ENCODE measurements at regions not wholly inside any gene's neighbourhood (a gene's known extent, or its start where the extent isn't known, plus 50 kb on each side); places are given as distances from the start of the nearest gene placed in this dataset.
"Not testable (repeated sequence)": the region's sequence is repeated elsewhere in the genome, so short reads cannot be mapped to it uniquely, and the experiment has no call there.

DNA sequence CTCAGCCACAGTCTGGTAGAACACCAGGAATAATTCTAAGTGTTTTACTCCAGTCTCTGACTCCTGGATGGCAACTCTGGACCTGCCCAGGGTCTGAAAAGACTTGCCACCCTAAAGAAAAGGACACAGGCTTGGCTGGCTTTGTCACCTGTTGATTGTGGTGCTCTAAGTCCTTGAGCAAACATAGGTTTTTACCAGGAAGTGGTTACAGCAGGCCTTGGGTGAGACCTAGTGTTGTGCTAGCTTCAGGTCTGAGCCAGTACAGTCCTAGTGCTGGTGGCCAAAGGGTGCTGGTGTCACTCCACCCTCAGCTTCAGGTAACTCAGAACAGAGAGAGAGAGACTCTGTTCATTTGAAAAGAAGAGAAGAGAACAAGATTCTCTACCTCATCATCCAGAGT lies 1239.4 kb upstream of the CRIM1 start:
- no peak for DNase-seq (ENCODE audit: low read depth)

DNA sequence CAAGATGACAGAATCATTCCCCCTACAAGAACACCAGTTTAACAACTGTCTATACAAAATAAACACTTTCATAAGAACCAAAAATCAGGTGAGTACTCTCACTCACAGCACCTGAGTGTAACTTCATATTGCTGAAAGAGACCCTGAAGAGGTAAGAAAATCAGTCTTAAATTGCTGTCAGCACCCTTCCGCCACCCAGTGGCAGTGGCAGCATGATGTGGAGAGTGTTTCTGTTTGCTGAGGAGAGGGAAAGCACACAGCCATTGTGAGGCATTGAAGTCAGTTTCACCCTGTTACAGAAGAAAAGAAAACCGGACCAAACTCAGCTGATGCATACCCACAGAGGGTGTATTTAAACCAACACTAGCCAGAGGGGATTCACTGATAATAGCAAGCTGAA lies 1240.8 kb upstream of the CRIM1 start:
- no peak for DNase-seq (ENCODE audit: low read depth)

DNA sequence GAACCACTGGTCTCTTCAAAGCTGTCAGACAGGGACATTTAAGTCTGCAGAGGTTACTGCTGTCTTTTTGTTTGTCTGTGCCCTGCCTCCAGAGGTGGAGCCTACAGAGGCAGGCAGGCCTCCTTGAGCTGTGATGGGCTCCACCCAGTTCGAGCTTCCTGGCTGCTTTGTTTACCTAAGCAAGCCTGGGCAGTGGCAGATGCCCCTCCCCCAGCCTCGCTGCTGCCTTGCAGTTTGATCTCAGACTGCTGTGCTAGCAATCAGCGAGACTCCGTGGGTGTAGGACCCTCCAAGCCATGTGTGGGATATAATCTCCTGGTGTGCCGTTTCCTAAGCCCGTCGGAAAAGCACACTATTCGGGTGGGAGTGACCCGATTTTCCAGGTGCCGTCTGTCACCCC lies 1243.2 kb upstream of the CRIM1 start:
- DNase-seq (ENCODE audit: low read depth) = not testable (repeated sequence)

DNA sequence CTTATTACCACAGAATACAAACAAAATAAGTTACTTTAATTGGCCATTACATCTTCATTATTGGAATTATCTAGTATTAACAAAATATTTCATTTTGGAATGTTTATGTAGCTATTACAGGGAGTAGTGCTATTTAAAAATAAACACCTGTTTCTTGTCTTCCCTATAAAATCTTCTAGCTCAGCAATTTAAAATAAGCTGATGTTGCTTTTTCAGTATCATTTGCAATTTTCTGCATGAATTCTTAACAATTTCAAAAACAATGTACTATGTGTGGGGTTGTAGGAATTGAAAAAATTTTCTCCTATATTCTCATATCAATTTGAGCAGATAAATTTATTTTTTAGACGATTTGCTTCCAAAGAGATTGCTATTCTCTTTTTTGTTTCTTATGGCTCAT lies 1251.3 kb upstream of the CRIM1 start:
- no peak for DNase-seq (ENCODE audit: low read depth)

DNA sequence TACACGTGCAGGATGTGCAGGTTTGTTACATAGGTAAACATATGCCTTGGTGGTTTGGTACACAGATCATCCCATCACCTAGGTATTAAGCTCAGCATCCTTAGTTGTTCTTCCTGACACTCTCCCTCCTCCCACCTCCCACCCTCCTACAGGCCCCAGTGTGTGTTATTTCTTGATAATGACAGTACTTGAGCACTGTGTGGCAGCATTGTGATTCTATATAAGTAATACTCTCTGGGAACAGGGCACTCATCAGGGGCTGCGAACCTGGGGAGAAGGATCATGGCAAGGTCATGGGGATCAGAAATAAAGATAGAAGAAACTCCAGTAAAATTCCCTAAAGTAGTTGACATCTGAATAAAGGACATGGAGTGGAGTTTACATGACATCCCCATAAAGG lies 1256.2 kb upstream of the CRIM1 start:
- DNase-seq (ENCODE audit: low read depth) = no peak

DNA sequence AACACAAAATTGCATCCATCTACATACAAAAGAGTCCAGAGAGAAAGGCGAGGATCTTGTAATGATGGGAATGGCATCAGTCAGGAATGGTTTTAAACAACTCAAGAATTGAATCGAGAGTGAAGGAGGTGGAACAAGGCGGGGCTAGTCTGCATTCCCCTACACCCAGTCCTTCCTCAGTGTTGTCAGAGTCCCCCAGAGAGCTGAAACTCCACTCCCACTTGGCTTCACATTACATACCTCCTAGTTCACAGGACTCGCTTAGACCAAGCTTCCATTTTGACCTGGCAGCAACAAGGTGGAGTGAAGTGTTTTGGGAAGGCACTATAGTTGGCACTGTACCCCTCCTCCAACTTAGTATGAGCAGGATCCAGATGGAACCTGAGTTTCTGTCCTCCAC lies 1273.5 kb upstream of the CRIM1 start:
- DNase-seq (ENCODE audit: low read depth) = no peak

DNA sequence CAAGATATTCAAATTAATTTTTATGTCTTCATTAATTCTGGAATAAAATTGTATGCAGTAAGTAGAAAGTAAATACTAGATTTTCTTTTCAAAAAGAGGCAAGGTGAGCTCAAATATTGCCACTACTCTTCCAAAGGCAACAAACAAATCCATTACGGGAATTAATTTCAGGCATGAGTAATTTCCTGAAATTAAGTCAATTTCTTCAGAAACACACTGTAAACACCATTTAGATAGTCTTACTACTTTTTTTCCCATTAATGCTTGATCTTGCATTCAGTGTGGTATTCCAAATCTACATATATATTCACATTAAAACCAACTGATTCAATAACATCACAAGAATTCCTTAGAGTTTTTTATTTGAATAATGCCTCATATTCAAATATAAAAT lies 1274.0 kb upstream of the CRIM1 start:
- DNase-seq (ENCODE audit: low read depth) = no peak

DNA sequence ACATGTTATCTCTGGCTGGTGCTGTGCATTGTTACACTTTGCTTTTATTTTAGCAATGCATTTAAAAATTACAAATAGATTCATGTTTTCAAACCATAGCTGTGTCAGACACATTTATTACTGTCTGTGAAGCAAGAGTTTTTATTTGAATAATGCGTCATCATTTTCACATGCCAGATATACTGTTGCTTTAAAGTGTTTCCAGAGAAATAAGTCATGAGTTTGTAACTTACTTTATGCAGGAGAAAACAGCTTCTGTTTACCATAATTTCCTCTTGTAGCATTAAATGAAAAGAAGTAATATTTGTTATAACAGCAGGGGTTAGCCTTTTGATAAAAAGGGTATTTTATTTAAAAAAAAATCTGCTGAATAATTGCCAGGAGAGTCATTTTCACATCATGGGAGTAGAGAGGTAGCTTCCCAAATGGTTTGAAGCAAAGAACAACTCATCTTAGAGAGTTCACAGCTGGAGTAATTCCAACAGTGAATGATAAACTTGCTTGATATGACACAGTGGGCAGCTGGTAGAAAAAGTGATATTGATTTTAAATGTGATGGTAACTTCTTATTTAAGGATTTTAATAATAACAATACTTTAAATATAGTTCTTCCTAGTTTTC lies 1274.5 kb upstream of the CRIM1 start:
- no peak for DNase-seq (ENCODE audit: low read depth)

DNA sequence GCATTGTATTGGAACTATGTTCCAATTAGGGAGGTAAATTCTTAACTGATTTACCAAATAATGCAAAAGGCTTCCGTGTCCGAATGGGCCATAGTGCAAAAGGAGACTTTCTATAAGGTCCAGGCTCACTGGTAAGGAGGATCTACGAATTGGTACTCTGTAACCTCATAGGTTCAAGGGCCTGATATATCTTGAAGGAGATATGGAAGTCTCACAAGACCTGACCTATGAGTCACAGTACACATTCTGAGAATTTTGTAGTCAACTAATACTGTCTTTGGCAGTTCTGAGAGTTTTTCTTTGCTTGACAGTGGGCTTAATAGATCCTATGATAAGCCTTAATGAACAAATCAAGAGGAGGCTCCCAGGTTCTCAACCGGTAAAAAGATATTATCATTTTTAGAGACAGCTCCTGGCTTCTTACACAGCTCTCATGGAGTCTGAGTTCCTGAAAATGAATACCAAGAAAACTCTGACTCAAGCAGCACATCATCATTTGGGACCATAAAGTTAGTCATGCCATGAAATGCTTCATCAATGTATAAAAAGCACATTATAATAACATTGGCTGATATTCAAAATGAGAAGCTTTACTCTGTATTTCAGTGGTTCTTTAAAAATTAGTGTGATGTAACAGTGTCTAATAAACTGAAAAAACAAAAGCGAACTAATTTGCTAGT lies 1275.2 kb upstream of the CRIM1 start:
- DNase-seq (ENCODE audit: low read depth) = no peak

DNA sequence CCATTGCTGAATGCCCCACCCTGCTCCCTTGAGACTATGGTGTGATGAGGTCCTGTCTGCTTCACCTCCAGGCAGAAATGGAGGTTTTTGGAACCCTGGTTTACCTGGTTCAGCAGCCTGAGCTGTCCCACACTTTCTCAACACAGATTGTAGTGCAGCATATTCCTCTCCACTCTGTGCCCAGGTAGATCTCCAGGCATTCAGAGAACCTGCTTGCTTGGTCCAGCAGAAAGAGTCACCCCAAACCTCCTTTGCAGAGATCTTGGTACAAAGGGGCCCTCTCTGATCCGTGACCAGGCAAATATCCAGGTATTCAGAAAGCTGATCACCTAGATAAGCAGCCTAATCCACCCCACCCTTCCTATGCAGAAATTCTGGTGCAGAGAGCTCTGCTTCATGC lies 1288.2 kb upstream of the CRIM1 start:
- DNase-seq (ENCODE audit: low read depth) = no peak

DNA sequence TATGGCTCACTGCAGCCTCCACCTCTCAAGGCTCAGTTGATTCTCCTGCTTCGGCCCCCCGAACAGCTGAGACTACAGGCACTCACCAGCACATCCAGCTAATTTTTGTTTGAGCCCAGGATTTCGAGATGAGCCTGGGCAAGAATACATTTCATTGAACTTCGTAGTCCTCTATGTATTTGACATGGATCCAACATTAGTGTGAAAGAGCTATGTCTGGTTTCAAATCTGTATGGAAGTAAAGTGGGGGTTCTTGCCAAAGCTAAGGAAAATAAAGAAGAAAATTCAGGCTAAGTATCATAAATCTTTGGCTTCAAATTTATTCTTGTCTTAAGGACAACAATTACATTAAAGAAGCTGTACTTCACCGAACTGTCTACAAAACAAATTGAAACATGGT lies 1291.7 kb upstream of the CRIM1 start:
- DNase-seq (ENCODE audit: low read depth) = no peak

DNA sequence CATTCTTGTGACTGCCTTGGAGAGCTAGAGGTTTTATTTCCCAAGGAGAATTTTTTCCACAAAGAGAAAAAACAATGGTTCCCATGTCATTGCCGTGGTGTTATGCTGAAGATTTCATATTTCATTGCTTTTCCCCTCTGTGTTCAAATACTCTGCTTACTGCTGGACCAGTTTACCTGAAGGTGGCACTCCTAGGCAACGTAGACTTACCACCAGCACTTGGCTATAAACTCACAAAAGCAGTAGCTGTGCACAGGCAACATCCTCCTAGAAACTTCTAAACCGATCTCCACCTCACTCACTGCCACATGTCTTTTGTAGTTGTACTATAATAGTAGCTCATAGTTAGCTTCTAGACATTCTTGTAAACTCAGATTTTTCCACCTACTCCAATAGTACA lies 1319.7 kb upstream of the CRIM1 start:
- no peak for DNase-seq (ENCODE audit: low read depth)

DNA sequence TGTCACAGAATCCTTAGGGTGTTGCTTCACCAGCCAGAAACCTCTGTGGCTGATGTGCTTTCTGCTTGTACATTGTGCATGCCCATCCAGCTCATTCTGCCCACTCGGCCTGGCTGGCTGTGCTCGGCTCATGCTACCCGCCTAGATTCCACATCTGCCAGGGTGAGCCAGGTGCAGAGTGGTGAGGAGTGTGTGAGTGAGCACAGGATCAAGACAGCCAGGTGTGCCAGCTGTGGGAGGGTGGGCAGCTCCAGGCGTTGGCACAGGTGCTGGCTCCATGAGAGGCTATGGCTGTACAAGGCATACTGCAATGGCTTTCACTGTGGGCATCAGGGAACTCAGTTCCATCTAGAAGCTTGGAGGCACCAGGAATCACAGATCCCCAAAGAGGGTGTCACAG lies 1321.8 kb upstream of the CRIM1 start:
- DNase-seq (ENCODE audit: low read depth) = no peak

DNA sequence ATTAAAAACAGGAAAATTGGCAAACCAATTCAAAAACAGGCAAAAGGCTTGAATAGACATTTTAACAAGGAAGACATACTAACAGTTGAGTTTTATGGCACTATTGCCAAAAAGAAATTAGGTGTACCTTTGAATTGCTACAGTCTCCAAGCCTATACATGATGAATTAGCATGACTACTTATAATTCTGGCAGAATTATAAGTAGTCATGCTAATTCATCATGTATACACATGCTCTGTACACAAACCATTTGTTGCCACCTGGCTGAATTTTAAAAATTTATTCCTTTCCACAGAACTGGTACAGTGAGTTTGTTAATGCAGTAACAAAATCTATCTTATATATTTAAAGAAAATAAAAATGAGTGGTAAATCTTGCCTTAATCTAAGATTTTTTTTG lies 1332.0 kb upstream of the CRIM1 start:
- no peak for DNase-seq (ENCODE audit: low read depth)

DNA sequence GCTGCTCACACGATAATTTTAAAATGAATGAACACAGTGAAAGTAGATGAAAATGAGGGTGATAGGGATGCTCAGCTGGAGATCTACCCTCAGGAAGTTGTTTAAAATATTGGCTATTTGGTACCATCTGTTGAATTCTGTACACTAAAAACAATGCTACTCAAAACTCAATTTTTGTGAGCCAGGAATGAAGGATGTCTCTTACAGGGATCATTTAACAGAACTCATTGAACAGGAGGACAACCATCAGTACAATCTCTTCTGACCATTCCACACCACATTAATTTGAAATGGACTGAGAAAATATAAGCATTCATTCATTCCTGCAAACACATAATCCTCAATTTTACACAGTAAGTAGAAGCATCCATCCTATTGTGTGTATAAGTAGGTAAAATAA lies 1355.1 kb upstream of the CRIM1 start:
- no peak for DNase-seq (ENCODE audit: low read depth)

DNA sequence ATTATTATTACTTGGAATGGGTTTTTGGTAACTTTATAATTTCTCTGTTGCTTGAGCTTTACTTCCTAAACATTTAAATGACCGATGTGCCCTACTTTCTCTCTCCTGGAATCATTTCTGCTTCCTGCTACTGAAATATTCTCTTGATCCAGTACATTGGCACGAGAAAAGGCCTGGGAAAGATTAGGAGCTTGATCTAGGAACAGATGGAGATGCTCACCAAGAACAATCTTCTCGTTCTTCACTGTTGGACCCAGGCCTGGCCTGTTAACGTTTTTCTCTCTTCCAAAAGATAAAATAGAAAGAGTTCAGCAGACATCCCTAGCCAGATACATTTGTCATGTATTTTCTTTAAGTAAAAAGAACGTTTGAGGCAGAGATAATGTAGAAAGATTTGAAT lies 1356.8 kb upstream of the CRIM1 start:
- DNase-seq (ENCODE audit: low read depth) = no peak

DNA sequence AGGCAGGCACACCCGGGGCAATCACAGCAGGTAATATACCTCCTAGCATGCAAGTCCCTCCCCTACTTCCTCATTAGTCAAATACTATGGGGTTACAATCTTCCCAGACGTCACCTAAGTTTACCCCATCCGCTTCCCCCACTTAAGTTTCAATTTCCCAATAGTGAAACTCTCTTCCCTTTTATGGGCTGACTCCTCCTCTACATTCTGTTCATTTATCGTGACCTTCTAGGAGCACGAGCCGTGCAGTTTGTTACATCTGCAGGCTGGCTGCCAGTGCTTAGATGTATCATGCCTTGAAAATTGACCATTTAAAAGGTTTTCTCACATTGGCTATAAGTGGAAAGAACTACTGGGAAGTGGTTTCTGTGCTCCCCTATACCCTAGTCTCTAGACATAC lies 1357.8 kb upstream of the CRIM1 start:
- DNase-seq (ENCODE audit: low read depth) = no peak

DNA sequence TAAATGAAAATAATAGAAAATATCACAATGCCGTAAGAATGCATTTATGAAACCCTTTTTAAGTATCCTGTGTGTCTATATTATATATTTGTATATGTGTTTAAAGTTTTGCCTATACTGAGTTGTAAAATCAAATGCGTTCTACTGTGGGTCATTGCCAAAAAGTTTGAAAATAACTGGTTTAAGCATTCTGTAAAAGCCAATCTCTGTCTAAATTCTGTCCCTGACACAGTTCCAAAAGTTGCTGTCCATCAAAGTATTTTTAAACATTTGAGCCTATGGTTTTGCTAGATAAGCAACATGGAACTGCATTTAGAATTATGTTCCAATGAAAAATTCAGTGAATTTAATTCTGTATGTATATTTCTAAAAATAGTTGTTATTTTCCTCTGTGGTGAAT lies 1360.4 kb upstream of the CRIM1 start:
- DNase-seq (ENCODE audit: low read depth) = no peak

DNA sequence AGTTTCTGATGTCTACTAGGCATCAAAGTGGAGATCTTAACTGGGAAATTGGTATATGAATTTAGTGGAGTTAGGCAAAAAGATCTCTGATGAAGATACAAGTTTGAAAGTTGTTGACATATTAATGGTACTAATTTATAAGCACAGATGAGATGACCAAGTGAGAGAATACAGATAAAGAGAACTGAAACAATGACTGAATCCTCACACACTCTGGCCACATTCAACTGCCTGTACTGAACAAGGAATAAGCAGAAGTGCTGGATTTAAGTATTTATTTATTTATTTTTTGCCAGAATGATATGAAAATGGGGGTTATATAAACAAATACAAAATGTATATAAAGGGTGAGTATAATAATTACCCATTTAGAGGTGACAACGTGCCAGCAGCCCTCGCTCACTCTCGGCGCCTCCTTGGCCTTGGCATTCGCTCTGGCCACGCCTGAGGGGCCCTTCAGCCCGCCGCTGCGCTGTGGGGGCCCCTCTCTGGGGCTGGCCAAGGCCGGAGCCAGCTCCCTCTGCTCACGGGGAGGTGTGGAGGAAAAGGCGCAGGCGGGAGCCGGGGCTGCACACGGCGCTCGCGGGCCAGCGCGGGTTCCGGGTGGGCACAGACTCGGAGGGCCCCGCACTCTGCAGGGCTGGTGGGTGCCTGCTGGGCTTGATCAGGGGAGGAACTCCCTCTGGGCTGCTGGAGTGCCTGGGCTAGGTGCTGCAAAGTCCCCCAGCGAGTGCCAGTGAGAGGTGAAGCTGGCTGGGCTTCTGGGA lies 1363.9 kb upstream of the CRIM1 start:
- no peak for DNase-seq (ENCODE audit: low read depth)

DNA sequence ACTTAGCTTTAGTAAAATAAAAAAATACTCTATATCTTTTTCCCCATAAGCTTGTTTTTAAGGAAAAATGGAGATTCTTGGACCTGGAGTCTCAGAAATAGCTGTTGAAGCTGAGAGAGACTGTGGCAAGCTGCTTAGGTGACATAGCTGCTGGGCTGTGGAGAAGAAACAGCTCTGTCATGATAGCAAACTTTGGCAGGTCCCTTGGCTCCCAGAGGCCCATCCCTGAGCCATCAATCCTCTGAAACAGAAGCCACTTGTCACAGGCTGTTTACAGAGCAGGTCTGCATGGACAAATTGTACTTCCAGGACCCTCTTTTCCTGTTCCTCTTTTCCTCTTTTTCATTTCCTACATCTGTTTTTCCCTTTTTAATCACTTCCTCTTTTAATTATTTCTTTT lies 1370.1 kb upstream of the CRIM1 start:
- DNase-seq (ENCODE audit: low read depth) = no peak

DNA sequence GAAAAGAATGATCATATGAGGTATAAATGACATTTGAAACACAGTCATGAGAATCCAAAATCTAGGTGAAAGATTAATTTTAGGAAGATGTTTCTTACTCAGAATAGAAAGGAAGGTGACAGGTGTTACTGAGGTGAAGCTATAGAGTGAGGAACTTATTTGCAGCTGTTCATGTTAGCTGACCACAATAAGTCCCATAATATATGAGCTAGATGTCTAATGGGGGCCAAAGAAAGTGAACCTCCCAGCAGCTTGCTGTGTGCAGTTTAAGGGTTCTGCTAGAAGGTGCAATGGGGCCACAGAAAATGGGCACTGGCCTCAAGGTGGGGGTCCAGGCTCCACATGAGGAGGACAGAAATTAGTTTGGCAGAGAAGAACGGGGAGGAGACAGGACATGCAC lies 1374.9 kb upstream of the CRIM1 start:
- DNase-seq (ENCODE audit: low read depth) = no peak

DNA sequence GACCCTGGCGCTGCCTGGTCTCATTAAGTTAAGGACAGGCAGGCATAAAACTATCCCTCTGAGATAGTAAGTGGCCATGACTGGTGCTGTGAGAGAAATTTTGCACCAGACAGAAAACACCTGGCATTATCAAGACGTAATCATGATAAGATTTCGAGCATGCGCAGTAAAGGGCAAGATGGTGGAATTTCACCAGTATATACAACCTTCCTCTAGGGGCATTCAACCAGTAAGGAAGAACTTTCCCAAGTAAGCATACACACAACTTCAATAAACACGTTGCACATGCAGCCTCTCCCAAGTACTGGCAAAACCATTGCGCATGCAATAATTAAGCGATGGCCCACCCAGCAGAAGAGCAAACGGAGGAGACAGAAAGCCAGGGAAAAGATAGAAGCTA lies 1376.4 kb upstream of the CRIM1 start:
- DNase-seq (ENCODE audit: low read depth) = no peak

DNA sequence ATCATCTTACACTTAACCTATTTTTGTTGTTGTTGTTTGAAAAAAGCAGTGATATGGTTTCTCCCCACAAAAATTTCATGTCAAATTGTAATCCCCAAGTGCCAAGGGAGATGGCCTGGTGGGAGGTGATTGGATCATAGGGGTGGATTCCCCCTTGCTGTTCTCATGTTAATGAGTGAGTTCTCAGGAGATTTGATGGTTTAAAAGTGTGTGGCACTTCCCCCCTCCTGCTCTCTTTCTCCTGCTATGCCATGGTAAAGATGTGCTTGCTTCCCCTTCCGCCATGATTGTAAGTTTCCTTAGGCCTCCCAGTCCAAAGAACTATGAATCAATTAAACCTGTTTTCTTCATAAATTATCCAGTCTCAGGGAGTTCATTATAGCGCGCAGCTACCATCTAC lies 1362.7 kb upstream of the FAM98A start:
- DNase-seq (ENCODE audit: low read depth) = no peak

DNA sequence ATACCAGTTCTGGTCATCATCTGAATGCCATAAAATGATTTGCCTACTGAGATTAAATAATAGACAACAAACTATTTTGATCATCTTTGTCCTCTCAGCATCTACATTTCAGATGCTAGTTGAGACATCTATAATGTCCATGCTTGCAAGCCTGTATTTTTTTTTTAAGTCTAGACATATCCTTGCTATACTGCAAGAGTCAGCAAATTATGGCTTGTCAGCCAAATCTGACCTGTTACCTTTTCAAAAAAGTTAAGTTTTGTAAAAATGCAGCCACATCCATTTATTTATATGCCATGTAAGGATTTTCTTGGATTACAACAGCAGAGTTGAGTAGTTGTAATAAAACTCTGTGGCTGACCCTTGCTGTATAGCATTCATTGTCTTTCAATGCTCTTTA lies 1355.7 kb upstream of the FAM98A start:
- DNase-seq (ENCODE audit: low read depth) = no peak
